GM12878 (cell line): ENCODE measurements at regions not wholly inside any gene's neighbourhood (a gene's known extent, or its start where the extent isn't known, plus 50 kb on each side); places are given as distances from the start of the nearest gene placed in this dataset.

ENCODE experiments used
- CBFB ChIP-seq: IDR thresholded peaks from 2 replicates; pipeline ENCODE4 v1.6.1; 2016; ENCODE audit warnings: antibody characterized with exemption, low read depth
- ELK1 ChIP-seq: IDR thresholded peaks from 2 replicates; pipeline ENCODE4 v1.6.1; 2012; ENCODE audit warnings: low read depth, low read length, improper control_type of control experiment
- JUND ChIP-seq: IDR thresholded peaks from 2 replicates; pipeline ENCODE4 v1.6.1; 2012; ENCODE audit warnings: low read depth, mild to moderate bottlenecking, low read length, improper control_type of control experiment, moderate library complexity
- MYC ChIP-seq: IDR thresholded peaks from 2 replicates; pipeline ENCODE4 v1.6.1; 2011; ENCODE audit warnings: mild to moderate bottlenecking, low read length, moderate library complexity, inconsistent platforms; ENCODE audit not compliant: insufficient read depth, insufficient replicate concordance, insufficient read length, severe bottlenecking
- POLR2A ChIP-seq: IDR thresholded peaks from 2 replicates; pipeline ENCODE4 v1.6.1; 2011; ENCODE audit warnings: low read depth, mild to moderate bottlenecking, low read length
- USF1 ChIP-seq: IDR thresholded peaks from 2 replicates; pipeline ENCODE4 v1.6.1; 2011; ENCODE audit warnings: borderline replicate concordance, low read depth, mild to moderate bottlenecking, moderate library complexity, mixed read lengths, low read length; ENCODE audit not compliant: insufficient read depth; ENCODE audit errors: extremely low read length
- ZNF274 ChIP-seq: IDR thresholded peaks from one replicate; pipeline ENCODE4 v1.8.0; 2011; ENCODE audit not compliant: insufficient read length, insufficient read depth

GRCh38 chr10:31749301-31749700, 179.3 kb downstream of the ARHGAP12 start:
- TF ChIP-seq POLR2A (no peak), MYC (no peak), ZNF274 (no peak), ELK1 (no peak), JUND (no peak), CBFB (no peak), USF1 (no peak)
